ENCODE measurements at regions not wholly inside any gene's neighbourhood (a gene's known extent, or its start where the extent isn't known, plus 50 kb on each side); places are given as distances from the start of the nearest gene placed in this dataset.
A peak's percentile ranks its signal among the peaks of the same experiment; 100 is the strongest.

DNA sequence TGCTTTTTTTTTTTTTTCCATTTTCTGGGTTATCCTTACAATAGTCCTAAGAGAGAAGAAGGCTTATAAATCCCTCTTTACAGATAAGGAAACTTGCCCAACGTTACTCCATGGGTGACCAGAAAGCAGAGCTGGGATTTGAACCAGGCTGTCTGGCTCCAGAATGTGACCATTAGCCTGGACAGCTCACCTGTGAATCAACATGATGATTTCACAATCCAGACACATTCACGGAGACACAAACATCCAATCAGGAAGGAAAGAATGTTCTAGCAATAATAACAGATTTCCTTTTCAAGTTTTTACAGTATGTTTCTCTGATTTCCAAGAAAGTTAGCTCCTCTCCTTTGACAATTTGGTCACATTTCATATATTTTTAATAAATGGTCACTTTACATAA, 118.3 kb downstream of the GALC start:
- no peak overlapping the region for H3K4me2 ChIP-seq (ENCODE audit: low read length)
- no peak overlapping the region for H2AFZ ChIP-seq (ENCODE audit: low read depth, low read length)
- TF ChIP-seq, protein P1, sequence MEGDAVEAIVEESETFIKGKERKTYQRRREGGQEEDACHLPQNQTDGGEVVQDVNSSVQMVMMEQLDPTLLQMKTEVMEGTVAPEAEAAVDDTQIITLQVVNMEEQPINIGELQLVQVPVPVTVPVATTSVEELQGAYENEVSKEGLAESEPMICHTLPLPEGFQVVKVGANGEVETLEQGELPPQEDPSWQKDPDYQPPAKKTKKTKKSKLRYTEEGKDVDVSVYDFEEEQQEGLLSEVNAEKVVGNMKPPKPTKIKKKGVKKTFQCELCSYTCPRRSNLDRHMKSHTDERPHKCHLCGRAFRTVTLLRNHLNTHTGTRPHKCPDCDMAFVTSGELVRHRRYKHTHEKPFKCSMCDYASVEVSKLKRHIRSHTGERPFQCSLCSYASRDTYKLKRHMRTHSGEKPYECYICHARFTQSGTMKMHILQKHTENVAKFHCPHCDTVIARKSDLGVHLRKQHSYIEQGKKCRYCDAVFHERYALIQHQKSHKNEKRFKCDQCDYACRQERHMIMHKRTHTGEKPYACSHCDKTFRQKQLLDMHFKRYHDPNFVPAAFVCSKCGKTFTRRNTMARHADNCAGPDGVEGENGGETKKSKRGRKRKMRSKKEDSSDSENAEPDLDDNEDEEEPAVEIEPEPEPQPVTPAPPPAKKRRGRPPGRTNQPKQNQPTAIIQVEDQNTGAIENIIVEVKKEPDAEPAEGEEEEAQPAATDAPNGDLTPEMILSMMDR (IDR thresholded peaks at IDR 0.05; ENCODE audit: insufficient read depth, low read depth, low read length): no peak
- TF ChIP-seq EZH2 (IDR thresholded peaks at IDR 0.05; ENCODE audit: insufficient read depth, low read length): no peak
- H4K20me1 ChIP-seq (ENCODE audit: insufficient read depth, low read length): no peaks in the 10 kb centered on the region
- no peak for FAIRE-seq
- Mint-ChIP-seq H3K36me3 (ENCODE audit: low read depth, unreplicated experiment) (no peaks in the 10 kb centered on the region), H3K27me3 (ENCODE audit: low read depth, unreplicated experiment) (no peaks in the 10 kb centered on the region), H3K9me3 (ENCODE audit: unreplicated experiment) (no peaks in the 10 kb centered on the region), H3K4me1 (ENCODE audit: low read depth, unreplicated experiment) (peaks cover 12% of the 10 kb centered on the region), H3K4me3 (ENCODE audit: unreplicated experiment) (no peak overlapping the region), H3K27ac (ENCODE audit: unreplicated experiment) (no peak overlapping the region)
- no peak overlapping the region for H3K27ac ChIP-seq (ENCODE audit: low read depth, low read length)
- no peak for DNase-seq (ENCODE audit: low read depth)
- peaks cover 4% of the 10 kb centered on the region for H3K4me1 ChIP-seq (ENCODE audit: insufficient read depth, low read length)
- H3K9me3 ChIP-seq (ENCODE audit: insufficient read depth, low read depth, low read length): no peaks in the 10 kb centered on the region
- no peaks in the 10 kb centered on the region for H3K79me2 ChIP-seq (ENCODE audit: insufficient read depth, low read length)
- no peak overlapping the region for H3K4me3 ChIP-seq (ENCODE audit: insufficient read depth, low read depth, low read length)
- no peak overlapping the region for H3K9ac ChIP-seq (ENCODE audit: low read length)
- no peaks in the 10 kb centered on the region for H3K27me3 ChIP-seq (ENCODE audit: insufficient read depth, low read length)
- H3K36me3 ChIP-seq (ENCODE audit: insufficient read depth, low read length): no peaks in the 10 kb centered on the region

DNA sequence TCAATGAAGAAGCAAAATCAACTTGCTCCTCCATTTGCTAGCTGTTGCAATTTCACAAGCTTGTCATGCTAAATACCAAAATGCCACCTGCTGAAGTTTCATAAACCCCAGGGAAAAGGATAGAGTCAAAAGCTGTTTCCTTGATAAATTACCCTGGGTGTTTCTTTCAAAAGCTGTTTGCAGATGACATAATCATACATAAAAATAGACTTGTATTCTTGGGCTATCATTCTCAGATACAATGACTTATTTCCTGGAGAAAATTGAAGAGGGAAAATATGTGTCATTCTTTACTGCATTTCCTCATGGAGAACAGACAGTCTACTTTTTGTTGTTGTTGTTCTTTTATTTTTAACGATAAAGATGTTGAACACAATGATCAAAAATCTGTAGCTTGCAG, 119.2 kb downstream of the GALC start:
- Histone ChIP-seq H3K4me3 (ENCODE audit: insufficient read depth, low read depth, low read length) (no peak overlapping the region), H3K9ac (ENCODE audit: low read length) (no peak overlapping the region), H3K4me2 (ENCODE audit: low read length) (peak overlapping the region; percentile 3), H3K79me2 (ENCODE audit: insufficient read depth, low read length) (no peaks in the 10 kb centered on the region), H4K20me1 (ENCODE audit: insufficient read depth, low read length) (no peaks in the 10 kb centered on the region), H3K27ac (ENCODE audit: low read depth, low read length) (no peak overlapping the region), H3K27me3 (ENCODE audit: insufficient read depth, low read length) (no peaks in the 10 kb centered on the region), H3K9me3 (ENCODE audit: insufficient read depth, low read depth, low read length) (no peaks in the 10 kb centered on the region), H2AFZ (ENCODE audit: low read depth, low read length) (no peak overlapping the region), H3K36me3 (ENCODE audit: insufficient read depth, low read length) (no peaks in the 10 kb centered on the region), H3K4me1 (ENCODE audit: insufficient read depth, low read length) (peaks cover 13% of the 10 kb centered on the region)
- Mint-ChIP-seq H3K36me3 (ENCODE audit: low read depth, unreplicated experiment) (no peaks in the 10 kb centered on the region), H3K4me1 (ENCODE audit: low read depth, unreplicated experiment) (peaks cover 17% of the 10 kb centered on the region), H3K27ac (ENCODE audit: unreplicated experiment) (no peak overlapping the region), H3K27me3 (ENCODE audit: low read depth, unreplicated experiment) (no peaks in the 10 kb centered on the region), H3K9me3 (ENCODE audit: unreplicated experiment) (no peaks in the 10 kb centered on the region), H3K4me3 (ENCODE audit: unreplicated experiment) (no peak overlapping the region)
- TF ChIP-seq, protein P1 (IDR thresholded peaks at IDR 0.05; ENCODE audit: insufficient read depth, low read depth, low read length): no peak
- no peak for TF ChIP-seq EZH2 (IDR thresholded peaks at IDR 0.05; ENCODE audit: insufficient read depth, low read length)
- FAIRE-seq (no peak), DNase-seq (ENCODE audit: low read depth) (peak; percentile 41)

DNA sequence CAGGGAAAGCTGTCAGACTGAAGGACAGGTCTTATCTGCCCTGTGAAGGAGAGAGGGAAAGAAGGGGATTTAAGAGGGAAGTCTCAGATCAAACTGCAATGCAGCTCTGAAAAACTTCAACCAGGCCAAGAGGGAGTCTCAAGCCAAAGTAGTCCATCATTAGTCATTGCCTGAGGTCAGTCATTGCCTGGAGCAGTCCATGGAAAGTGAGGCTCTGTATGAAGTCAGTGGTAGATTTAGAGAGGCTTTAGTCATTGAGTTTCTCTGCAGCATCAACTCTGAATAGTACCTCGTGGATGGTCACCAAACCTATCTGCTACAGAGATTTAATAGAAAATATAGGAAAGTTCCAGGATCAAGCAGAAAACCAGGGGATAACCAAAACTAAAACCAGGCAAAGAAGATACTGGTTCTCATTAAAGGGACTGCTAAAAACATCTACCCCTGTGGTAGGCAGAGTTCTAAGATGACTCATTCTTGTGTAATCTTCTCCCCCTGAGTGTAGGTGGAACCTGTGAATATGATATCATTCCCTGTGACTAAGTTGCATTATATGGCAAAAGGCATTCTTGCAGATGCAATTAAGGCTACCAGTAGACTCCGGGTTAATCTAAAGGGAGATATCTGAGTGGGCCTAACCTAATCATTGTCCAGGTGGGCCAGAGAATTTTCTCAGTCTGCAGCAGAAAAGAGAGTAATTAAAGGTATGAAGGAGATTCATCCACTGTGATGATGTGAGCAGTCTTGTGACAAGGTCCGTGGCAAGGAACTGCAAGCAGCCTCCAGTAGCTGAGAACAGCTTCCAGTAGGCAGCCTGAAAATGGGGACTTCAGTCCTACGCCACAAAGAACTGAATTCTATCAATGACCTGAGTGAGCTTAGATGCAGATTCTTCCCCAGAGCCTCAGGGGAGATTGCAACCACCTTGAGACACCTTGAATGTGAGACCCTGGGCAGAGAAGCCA, 123.1 kb downstream of the GALC start:
- no peaks in the 10 kb centered on the region for H3K79me2 ChIP-seq (ENCODE audit: insufficient read depth, low read length)
- H3K9me3 ChIP-seq (ENCODE audit: insufficient read depth, low read depth, low read length): no peaks in the 10 kb centered on the region
- H3K4me1 Mint-ChIP-seq (ENCODE audit: low read depth, unreplicated experiment): peaks cover 17% of the 10 kb centered on the region
- H3K27me3 ChIP-seq (ENCODE audit: insufficient read depth, low read length): no peaks in the 10 kb centered on the region
- H3K36me3 Mint-ChIP-seq (ENCODE audit: low read depth, unreplicated experiment): no peaks in the 10 kb centered on the region
- DNase-seq (ENCODE audit: low read depth) (peak; percentile 92), FAIRE-seq (peak; percentile 78)
- H3K4me3 Mint-ChIP-seq (ENCODE audit: unreplicated experiment): no peak overlapping the region
- peak overlapping the region; percentile 68 for H3K27ac ChIP-seq (ENCODE audit: low read depth, low read length)
- peak overlapping the region; percentile 76 for H3K27ac Mint-ChIP-seq (ENCODE audit: unreplicated experiment)
- H3K4me2 ChIP-seq (ENCODE audit: low read length): peak overlapping the region; percentile 63
- H3K9ac ChIP-seq (ENCODE audit: low read length): peak overlapping the region; percentile 25
- no peaks in the 10 kb centered on the region for H3K9me3 Mint-ChIP-seq (ENCODE audit: unreplicated experiment)
- no peaks in the 10 kb centered on the region for H3K27me3 Mint-ChIP-seq (ENCODE audit: low read depth, unreplicated experiment)
- H4K20me1 ChIP-seq (ENCODE audit: insufficient read depth, low read length): no peaks in the 10 kb centered on the region
- no peaks in the 10 kb centered on the region for H3K36me3 ChIP-seq (ENCODE audit: insufficient read depth, low read length)
- TF ChIP-seq EZH2 (IDR thresholded peaks at IDR 0.05; ENCODE audit: insufficient read depth, low read length): no peak
- TF ChIP-seq, protein P1 (IDR thresholded peaks at IDR 0.05; ENCODE audit: insufficient read depth, low read depth, low read length): no peak
- H3K4me1 ChIP-seq (ENCODE audit: insufficient read depth, low read length): peaks cover 15% of the 10 kb centered on the region
- no peak overlapping the region for H2AFZ ChIP-seq (ENCODE audit: low read depth, low read length)
- no peak overlapping the region for H3K4me3 ChIP-seq (ENCODE audit: insufficient read depth, low read depth, low read length)
